ENCODE measurements at regions not wholly inside any gene's neighbourhood (a gene's known extent, or its start where the extent isn't known, plus 50 kb on each side); places are given as distances from the start of the nearest gene placed in this dataset.

GRCh38 chr9:115972843-115973595 is 180.6 kb upstream of the PAPPA start:
- Mint-ChIP-seq H3K27ac (no peak overlapping the region), H3K36me3 (no peaks in the 10 kb centered on the region), H3K9me3 (peaks cover 8% of the 10 kb centered on the region), H3K27me3 (ENCODE audit: low read depth) (no peaks in the 10 kb centered on the region), H3K4me3 (no peak overlapping the region), H3K4me1 (no peaks in the 10 kb centered on the region)
- no peak for DNase-seq (ENCODE audit: low spot score in 2 of 2, unreplicated experiment in 2 of 2)
- TF ChIP-seq CTCF (IDR thresholded peaks at IDR 0.05; ENCODE audit: unreplicated experiment) = no peak

DNA sequence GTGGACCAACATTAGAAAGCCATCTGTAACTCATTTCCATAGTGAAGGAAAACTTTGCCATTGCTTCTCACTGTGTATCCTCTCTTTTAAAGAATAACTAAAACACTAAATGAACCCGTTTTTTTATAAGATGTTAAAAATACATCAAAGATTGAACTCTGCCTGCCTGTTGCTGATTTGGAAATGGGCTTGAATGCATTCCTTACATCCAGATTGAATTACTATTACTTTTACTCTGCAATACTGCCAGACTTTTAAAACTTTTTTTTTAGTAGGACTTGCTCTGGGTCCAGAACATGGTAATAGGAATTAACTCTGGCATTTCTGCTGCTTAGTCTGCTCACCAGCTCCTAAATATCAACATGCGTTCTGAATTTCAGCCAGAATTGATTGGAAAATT is 176.8 kb upstream of the PAPPA start:
- H3K9me3 Mint-ChIP-seq = peaks cover 5% of the 10 kb centered on the region
- no peak for DNase-seq (ENCODE audit: low spot score in 2 of 2, unreplicated experiment in 2 of 2)
- no peak for TF ChIP-seq CTCF (IDR thresholded peaks at IDR 0.05; ENCODE audit: unreplicated experiment)
- no peak overlapping the region for H3K4me3 Mint-ChIP-seq
- H3K4me1 Mint-ChIP-seq = no peaks in the 10 kb centered on the region
- no peaks in the 10 kb centered on the region for H3K36me3 Mint-ChIP-seq
- no peak overlapping the region for H3K27ac Mint-ChIP-seq
- H3K27me3 Mint-ChIP-seq (ENCODE audit: low read depth) = no peaks in the 10 kb centered on the region

GRCh38 chr9:115978091-115978490 is 175.5 kb upstream of the PAPPA start:
- no peak for DNase-seq (ENCODE audit: low spot score in 2 of 2, unreplicated experiment in 2 of 2)
- no peak overlapping the region for H3K27ac Mint-ChIP-seq
- H3K27me3 Mint-ChIP-seq (ENCODE audit: low read depth) = no peaks in the 10 kb centered on the region
- no peak overlapping the region for H3K4me3 Mint-ChIP-seq
- peaks cover 5% of the 10 kb centered on the region for H3K9me3 Mint-ChIP-seq
- no peaks in the 10 kb centered on the region for H3K4me1 Mint-ChIP-seq
- H3K36me3 Mint-ChIP-seq = no peaks in the 10 kb centered on the region
- no peak for TF ChIP-seq CTCF (IDR thresholded peaks at IDR 0.05; ENCODE audit: unreplicated experiment)

GRCh38 chr9:115978659-115979096 is 174.9 kb upstream of the PAPPA start:
- no peak for DNase-seq (ENCODE audit: low spot score in 2 of 2, unreplicated experiment in 2 of 2)
- Mint-ChIP-seq H3K36me3 (no peaks in the 10 kb centered on the region), H3K27ac (no peak overlapping the region), H3K4me3 (no peak overlapping the region), H3K27me3 (ENCODE audit: low read depth) (no peaks in the 10 kb centered on the region), H3K9me3 (peaks cover 5% of the 10 kb centered on the region), H3K4me1 (no peaks in the 10 kb centered on the region)
- no peak for TF ChIP-seq CTCF (IDR thresholded peaks at IDR 0.05; ENCODE audit: unreplicated experiment)

- no peak overlapping the region for H3K4me3 Mint-ChIP-seq
Measured at GRCh38 chr9:115980054-115980453, 173.5 kb upstream of the PAPPA start.

More at GRCh38 chr9:115980054-115980453, 173.5 kb upstream of the PAPPA start:
- H3K4me1 Mint-ChIP-seq = no peaks in the 10 kb centered on the region
- H3K27me3 Mint-ChIP-seq (ENCODE audit: low read depth) = no peaks in the 10 kb centered on the region
- no peak for DNase-seq (ENCODE audit: low spot score in 2 of 2, unreplicated experiment in 2 of 2)
- H3K9me3 Mint-ChIP-seq = peaks cover 5% of the 10 kb centered on the region
- H3K27ac Mint-ChIP-seq = no peak overlapping the region
- no peak for TF ChIP-seq CTCF (IDR thresholded peaks at IDR 0.05; ENCODE audit: unreplicated experiment)
- H3K36me3 Mint-ChIP-seq = no peaks in the 10 kb centered on the region

All from mesothelial cell of epicardium (in vitro differentiated cells).